Fibroblast of skin of right quadriceps (primary cell): ENCODE measurements at regions not wholly inside any gene's neighbourhood (a gene's known extent, or its start where the extent isn't known, plus 50 kb on each side); places are given as distances from the start of the nearest gene placed in this dataset.
A peak's percentile ranks its signal among the peaks of the same experiment; 100 is the strongest.

Experiments used
- DNase-seq: peaks from one replicate; pipeline ENCODE4 v3.0.0-alpha.2; 2013

DNA sequence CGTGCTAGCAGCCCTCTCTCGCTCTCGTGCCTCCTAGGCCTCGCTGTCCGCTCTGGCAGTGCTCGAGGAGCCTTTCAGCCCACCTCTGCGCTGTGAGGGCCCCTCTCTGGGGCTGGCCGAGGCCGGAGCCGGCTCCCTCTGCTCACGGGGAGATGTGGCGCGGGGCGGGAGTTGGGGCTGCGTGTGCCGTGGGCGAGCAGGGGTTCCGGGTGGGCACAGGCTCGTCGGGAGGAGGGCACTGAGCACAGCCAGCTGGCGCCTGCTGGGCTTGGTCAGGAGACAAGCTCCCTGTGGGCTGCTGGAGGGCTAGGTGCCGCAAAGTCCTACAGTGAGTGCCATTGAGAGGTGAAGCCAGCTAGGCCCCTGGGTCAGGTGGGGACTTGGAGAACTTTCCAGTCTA, 994.5 kb downstream of the C4orf33 start:
- no peak for DNase-seq

- no peak for DNase-seq
These were observed 996.4 kb downstream of the C4orf33 start for GRCh38 chr4:130092187-130093015.

DNA sequence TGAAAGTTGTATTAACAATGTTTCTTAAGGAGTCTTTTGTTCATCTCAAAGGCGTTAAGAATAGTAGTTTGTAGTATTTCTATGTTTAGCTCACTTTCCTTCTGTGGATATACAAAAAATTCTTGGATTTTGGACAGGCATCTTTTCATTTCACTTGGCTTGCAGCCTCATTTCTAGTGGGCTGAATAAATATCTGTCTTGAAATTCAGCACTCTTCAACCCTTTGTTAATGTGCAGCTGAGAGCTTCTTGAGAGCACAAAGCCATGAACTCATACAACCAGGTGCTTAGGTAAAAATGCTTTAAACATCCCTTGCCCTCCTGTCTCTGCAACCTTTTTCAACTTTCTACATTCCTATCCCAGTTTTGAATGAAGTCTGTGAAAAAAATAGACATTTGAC, 1003.2 kb downstream of the C4orf33 start:
- no peak for DNase-seq

DNA sequence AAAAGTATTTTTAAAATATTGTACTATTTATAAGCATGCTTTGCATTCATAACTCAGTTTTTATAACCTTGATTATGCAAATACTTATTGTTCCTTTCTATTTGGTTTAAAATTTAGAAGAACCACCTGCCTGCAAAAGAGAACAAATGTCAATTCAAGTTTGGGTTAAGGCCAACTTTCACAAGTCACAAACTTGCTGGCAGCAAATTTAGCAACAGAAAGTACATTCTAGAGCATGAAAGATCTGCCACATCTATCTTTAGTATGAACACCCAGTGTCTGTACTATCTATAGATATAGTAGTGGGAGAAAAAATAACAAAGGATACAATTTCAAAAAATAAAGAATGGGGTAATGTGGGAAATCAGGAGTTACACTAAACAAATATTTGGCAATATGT, 1014.2 kb downstream of the C4orf33 start:
- DNase-seq: no peak

DNA sequence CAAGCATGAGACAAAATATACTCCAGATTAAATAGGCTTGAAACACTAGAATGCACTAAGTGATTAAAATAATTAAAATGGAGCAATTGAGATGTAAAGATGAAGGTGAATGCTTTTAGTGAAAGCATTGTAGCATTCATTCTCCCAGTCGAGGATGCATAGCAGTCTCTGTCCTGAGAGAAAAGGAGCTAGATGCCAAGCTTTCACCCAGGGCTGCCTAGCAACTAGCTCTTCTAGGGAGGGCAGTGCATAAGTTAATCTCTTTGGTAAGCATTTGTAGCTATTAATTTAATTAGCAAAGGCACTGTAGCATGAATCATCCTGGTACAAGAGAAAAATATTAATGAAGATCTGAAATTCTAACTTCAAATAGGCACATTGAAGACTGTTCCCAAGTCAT, 1014.8 kb downstream of the C4orf33 start:
- DNase-seq: no peak

GRCh38 chr4:130124066-130124465, 1028.1 kb downstream of the C4orf33 start:
- DNase-seq: no peak

- peak; percentile 1 for DNase-seq
These were observed 1029.5 kb downstream of the C4orf33 start for GRCh38 chr4:130125467-130125866.

- no peak for DNase-seq
These were observed 1031.3 kb downstream of the C4orf33 start for GRCh38 chr4:130127297-130127696.

GRCh38 chr4:130131536-130131935, 1035.6 kb downstream of the C4orf33 start:
- no peak for DNase-seq

DNA sequence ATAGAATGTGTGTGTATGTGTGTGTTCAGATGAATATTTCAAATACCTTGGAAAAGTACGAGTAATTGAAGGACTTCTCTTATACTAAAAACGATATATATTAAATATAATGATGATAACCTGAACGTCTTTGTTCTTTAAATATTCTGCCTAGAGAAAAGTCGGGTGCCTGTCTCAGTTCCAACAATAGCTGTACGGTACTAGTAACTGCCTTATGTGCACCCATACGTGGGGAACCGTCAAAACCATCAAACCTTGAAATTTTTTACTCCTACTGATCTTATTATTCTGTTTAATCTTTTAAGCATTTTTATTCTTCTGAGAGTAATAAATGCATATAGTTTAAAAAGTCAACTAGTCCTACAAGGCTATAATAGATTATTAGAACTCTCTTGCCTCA, 1045.7 kb downstream of the C4orf33 start:
- no peak for DNase-seq

- DNase-seq: peak; percentile 22
These were observed 1047.7 kb downstream of the C4orf33 start for GRCh38 chr4:130143656-130144055.

GRCh38 chr4:130146773-130147172, 1050.8 kb downstream of the C4orf33 start:
- no peak for DNase-seq

GRCh38 chr4:130147641-130148040, 1051.7 kb downstream of the C4orf33 start:
- DNase-seq: peak; percentile 0

DNA sequence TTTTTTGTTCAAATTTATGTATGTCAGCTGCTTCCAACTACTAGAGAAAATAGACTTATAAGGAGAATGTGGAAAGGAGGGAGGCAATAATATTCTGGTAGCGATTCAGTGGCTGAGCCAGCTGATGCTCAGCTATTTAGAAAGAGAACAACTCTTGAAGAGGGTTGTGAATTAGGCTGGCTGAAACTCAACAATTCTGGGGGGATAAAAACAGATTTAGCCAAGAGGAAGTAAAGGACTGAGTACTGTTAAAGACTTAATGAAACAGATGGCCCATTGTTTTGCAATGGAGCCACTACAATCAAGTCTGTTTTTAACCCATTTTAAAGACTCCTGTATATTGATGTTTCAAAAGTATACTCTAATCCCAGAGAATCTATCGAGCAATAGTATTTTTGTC, 1058.9 kb downstream of the C4orf33 start:
- no peak for DNase-seq

DNA sequence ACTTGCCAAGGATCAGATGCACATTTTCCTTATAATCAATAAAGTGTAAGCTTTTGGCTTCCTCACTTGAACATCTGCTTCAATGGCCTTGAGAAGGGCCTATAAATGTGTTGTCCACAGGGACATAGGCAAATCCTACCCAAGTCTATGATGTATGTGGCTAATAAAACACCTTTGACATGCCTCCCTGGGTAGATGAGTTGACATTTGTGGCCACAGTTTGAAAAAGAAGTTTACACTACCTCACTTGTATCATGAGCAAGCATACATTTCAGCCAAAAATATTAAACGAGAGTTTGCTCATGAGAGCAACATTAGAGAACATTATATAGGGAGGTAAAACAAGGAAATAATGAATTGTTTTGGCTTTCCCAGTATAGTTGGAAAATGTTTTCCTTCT, 1067.7 kb downstream of the C4orf33 start:
- no peak for DNase-seq

- DNase-seq: no peak
These were observed 1069.4 kb downstream of the C4orf33 start for GRCh38 chr4:130165381-130165780.

DNA sequence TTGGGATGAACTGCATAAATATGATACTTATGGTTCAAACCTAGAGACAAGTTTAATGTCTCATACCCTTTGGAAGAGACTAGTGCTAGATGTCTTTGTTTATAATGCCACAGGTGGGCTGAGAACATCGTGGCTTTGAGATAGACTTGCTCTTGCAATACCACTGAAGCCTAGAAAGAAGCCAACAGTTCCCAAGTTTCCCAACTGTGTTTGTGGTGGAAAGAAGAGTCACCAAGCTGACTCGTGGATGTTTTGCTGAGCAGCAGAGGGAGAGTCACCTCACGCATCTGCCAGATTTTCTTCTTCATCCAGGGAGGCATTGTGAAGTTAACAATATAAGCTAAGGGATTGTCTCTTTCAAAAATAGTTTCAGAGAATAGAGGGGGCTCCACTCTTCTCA, 1076.2 kb downstream of the C4orf33 start:
- peak; percentile 26 for DNase-seq

DNA sequence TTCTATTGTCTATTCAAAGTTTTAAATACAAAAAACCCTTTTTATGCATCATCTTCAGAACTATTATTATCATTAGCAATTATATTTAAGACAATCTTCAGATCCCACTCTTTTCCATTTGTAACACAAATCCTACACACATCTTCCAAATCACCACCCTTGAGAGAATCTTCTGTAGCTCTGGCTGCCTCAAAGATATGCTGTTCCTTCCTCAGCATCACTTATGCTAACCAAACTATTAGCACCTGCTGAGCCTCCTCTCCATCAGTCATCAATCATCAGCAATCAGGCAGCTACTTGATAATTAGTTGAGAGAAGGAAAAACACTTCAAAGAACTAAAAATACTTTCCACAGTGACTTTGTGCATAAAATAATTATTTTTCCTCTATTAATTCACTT, 1082.2 kb downstream of the C4orf33 start:
- DNase-seq: no peak

GRCh38 chr4:130183096-130183495, 1087.1 kb downstream of the C4orf33 start:
- DNase-seq: peak; percentile 24

- DNase-seq: no peak
These were observed 1087.8 kb downstream of the C4orf33 start for GRCh38 chr4:130183766-130184165.

DNA sequence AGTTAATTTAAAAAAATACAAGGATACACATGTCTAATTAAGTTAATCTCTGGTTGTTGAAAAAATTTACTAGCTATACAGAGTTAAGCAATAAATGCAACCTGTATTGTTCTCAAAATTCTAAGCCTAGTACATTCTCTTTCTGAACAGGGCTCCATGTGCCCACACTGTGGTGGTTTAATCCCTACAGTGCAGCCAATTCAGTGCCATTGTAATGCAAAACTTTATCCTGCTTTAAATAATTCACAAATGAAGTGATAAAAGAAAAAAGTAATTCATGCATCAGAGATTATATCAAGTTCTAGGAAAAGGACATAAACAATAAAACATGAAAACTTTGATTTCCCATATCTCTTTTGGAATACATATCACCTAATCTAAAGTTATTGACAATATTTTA, 1089.2 kb downstream of the C4orf33 start:
- no peak for DNase-seq

GRCh38 chr4:130186931-130187330, 1091.0 kb downstream of the C4orf33 start:
- no peak for DNase-seq

- DNase-seq: no peak
These were observed 1091.6 kb downstream of the C4orf33 start for GRCh38 chr4:130187587-130187986.

GRCh38 chr4:130192787-130193186, 1096.8 kb downstream of the C4orf33 start:
- DNase-seq: no peak

GRCh38 chr4:130197946-130198345, 1102.0 kb downstream of the C4orf33 start:
- no peak for DNase-seq
